PC-9 (cell line): ENCODE measurements at regions not wholly inside any gene's neighbourhood (a gene's known extent, or its start where the extent isn't known, plus 50 kb on each side); places are given as distances from the start of the nearest gene placed in this dataset.

Source experiments
- CTCF ChIP-seq: fragments of 200-600 bp; sonication (generic); conservative IDR thresholded peaks from 2 replicates; pipeline ENCODE4 v1.6.1; 2017; ENCODE audit warnings: mixed run types, antibody characterized with exemption, mild to moderate bottlenecking, moderate library complexity
- EZH2 ChIP-seq: fragments of 200-600 bp; sonication (generic); IDR thresholded peaks from 2 replicates; pipeline ENCODE4 v1.8.0; 2017; ENCODE audit warnings: antibody characterized with exemption, low read depth

DNA sequence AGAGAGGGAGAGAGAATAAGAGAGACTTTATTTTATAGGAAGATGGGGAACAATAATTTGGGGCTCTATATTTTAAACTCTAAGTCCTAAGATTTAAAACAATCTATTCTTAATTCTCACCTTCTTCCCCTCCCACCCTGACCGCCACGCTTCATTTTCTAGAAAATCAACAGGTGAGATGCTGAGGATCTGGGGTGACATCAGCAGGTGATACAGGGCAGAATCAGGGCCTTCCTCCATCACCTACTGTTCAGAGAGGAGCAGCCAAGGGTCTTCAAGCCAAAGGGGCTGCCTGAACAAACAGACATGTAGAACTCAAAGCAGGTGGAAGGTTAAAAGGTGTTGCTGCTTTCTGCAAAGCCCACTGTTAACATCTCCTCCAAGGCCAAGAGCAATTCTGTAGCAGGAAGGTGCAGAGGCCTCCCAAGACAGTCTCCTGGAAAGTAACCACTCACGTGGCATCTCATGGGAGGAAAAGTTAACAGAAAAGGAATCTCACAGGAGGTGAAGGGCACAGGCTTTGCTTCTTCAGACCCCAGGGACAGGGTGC is 183.6 kb upstream of the TLE3 start:
- no peak for TF ChIP-seq CTCF
- TF ChIP-seq EZH2: no peak
